WTC11 (cell line): ENCODE measurements at regions not wholly inside any gene's neighbourhood (a gene's known extent, or its start where the extent isn't known, plus 50 kb on each side); places are given as distances from the start of the nearest gene placed in this dataset.
A peak's percentile ranks its signal among the peaks of the same experiment; 100 is the strongest.

Source experiments
- ATAC-seq: fragments of 200-7000 bp; cut with Tn5 transposase; 2 replicates; pipeline ENCODE4 v1.10.0; 2021; ENCODE audit warnings: mild to moderate bottlenecking, moderate library complexity
- CTCF ChIA-PET: fragments of 300-600 bp; sonication (Branson Sonifier 250); formaldehyde crosslinking; loops from one replicate; lab custom pipeline; 2021; ENCODE audit warnings: antibody characterized with exemption; lab: Charles Lee
- POLR2A ChIA-PET: fragments of 350-600 bp; sonication (Branson Sonifier 250); formaldehyde crosslinking; loops from one replicate; lab custom pipeline; 2021; ENCODE audit warnings: antibody characterized with exemption; lab: Charles Lee
- DNase-seq: peaks from one replicate; pipeline ENCODE4 v3.0.0; 2021; ENCODE audit warnings: low spot score
- H3K27ac Mint-ChIP-seq: 2 replicates; pipeline ENCODE4 v1.8.0; 2021; ENCODE audit warnings: mixed read lengths
- H3K27me3 Mint-ChIP-seq: 2 replicates; pipeline ENCODE4 v1.8.0; 2021; ENCODE audit warnings: low read depth, mild to moderate bottlenecking, moderate library complexity, mixed read lengths
- H3K36me3 Mint-ChIP-seq: 2 replicates; pipeline ENCODE4 v1.8.0; 2021; ENCODE audit warnings: mixed read lengths
- H3K4me1 Mint-ChIP-seq: 2 replicates; pipeline ENCODE4 v1.8.0; 2022; ENCODE audit warnings: mixed read lengths
- H3K4me3 Mint-ChIP-seq: 2 replicates; pipeline ENCODE4 v1.8.0; 2021; ENCODE audit warnings: mild to moderate bottlenecking, moderate library complexity, mixed read lengths
- H3K9me3 Mint-ChIP-seq: 2 replicates; pipeline ENCODE4 v1.8.0; 2021; ENCODE audit warnings: mixed read lengths
- ATF1 ChIP-seq: sonication (generic); formaldehyde crosslinking; IDR thresholded peaks from 2 replicates; pipeline ENCODE4 v1.8.1; 2023; ENCODE audit warnings: mild to moderate bottlenecking, moderate library complexity, missing genetic modification reagents
- ATF6 ChIP-seq: sonication (generic); formaldehyde crosslinking; IDR thresholded peaks from 2 replicates; pipeline ENCODE4 v1.8.1; 2023; ENCODE audit warnings: mild to moderate bottlenecking, missing genetic modification reagents
- FOXK1 ChIP-seq: sonication (generic); formaldehyde crosslinking; IDR thresholded peaks from 2 replicates; pipeline ENCODE4 v1.8.0; 2022; ENCODE audit warnings: mild to moderate bottlenecking, moderate library complexity, missing genetic modification reagents
- GRHL2 ChIP-seq: fragments of 250-450 bp; sonication (Bioruptor Pico); IDR thresholded peaks from 2 replicates; pipeline ENCODE4 v1.8.0; 2022; ENCODE audit warnings: mild to moderate bottlenecking, moderate library complexity; ENCODE audit not compliant: insufficient replicate concordance, severe bottlenecking
- GTF2I ChIP-seq: fragments of 250-450 bp; sonication (Bioruptor Pico); conservative IDR thresholded peaks from 2 replicates; pipeline ENCODE4 v1.4.0; 2021; ENCODE audit warnings: mild to moderate bottlenecking
- HMGA2 ChIP-seq: fragments of 250-450 bp; sonication (Bioruptor Pico); IDR thresholded peaks from 2 replicates; pipeline ENCODE4 v1.4.0; 2021; ENCODE audit warnings: mild to moderate bottlenecking, moderate library complexity
- JAZF1 ChIP-seq: fragments of 250-450 bp; sonication (Bioruptor Pico); IDR thresholded peaks from 2 replicates; pipeline ENCODE4 v1.9.0; 2021; ENCODE audit warnings: moderate library complexity, mild to moderate bottlenecking, inconsistent platforms
- JUN ChIP-seq: sonication (generic); formaldehyde crosslinking; IDR thresholded peaks from 2 replicates; pipeline ENCODE4 v1.8.0; 2023; ENCODE audit warnings: mild to moderate bottlenecking, missing genetic modification reagents
- NFATC4 ChIP-seq: fragments of 250-450 bp; sonication (Bioruptor Pico); IDR thresholded peaks from 2 replicates; pipeline ENCODE4 v1.9.0; 2021; ENCODE audit warnings: mild to moderate bottlenecking
- NFYB ChIP-seq: sonication (generic); formaldehyde crosslinking; conservative IDR thresholded peaks from 2 replicates; pipeline ENCODE4 v1.8.0; 2022; ENCODE audit warnings: low read depth, missing genetic modification reagents
- TP53 ChIP-seq: sonication (generic); formaldehyde crosslinking; IDR thresholded peaks from 2 replicates; pipeline ENCODE4 v1.8.1; 2023; ENCODE audit warnings: mild to moderate bottlenecking, missing genetic modification reagents
- USF2 ChIP-seq: sonication (generic); formaldehyde crosslinking; IDR thresholded peaks from 2 replicates; pipeline ENCODE4 v1.8.1; 2023; ENCODE audit warnings: mild to moderate bottlenecking, missing genetic modification reagents, moderate library complexity
- ZBTB21 ChIP-seq: sonication (generic); formaldehyde crosslinking; IDR thresholded peaks from 2 replicates; pipeline ENCODE4 v1.8.1; 2023; ENCODE audit warnings: mild to moderate bottlenecking, missing genetic modification reagents, borderline replicate concordance
- ZNF121 ChIP-seq: sonication (generic); formaldehyde crosslinking; IDR thresholded peaks from 2 replicates; pipeline ENCODE4 v1.8.0; 2023; ENCODE audit warnings: missing genetic modification reagents
- ZNF263 ChIP-seq: sonication (generic); formaldehyde crosslinking; IDR thresholded peaks from 2 replicates; pipeline ENCODE4 v1.8.1; 2022; ENCODE audit warnings: low read depth, mild to moderate bottlenecking, moderate library complexity, missing genetic modification reagents
- TF ChIP-seq, protein P1 (sequence below): sonication (generic); formaldehyde crosslinking; IDR thresholded peaks from 2 replicates; pipeline ENCODE4 v1.8.1; 2023; ENCODE audit warnings: mild to moderate bottlenecking, missing genetic modification reagents
- TF ChIP-seq, protein P2 (sequence below): sonication (generic); formaldehyde crosslinking; IDR thresholded peaks from 2 replicates; pipeline ENCODE4 v1.8.0; 2022; ENCODE audit warnings: missing genetic modification reagents
- TF ChIP-seq, protein P3 (sequence below): sonication (generic); formaldehyde crosslinking; IDR thresholded peaks from 2 replicates; pipeline ENCODE4 v1.8.0; 2023; ENCODE audit warnings: missing genetic modification reagents
- TF ChIP-seq, protein P4 (sequence below): sonication (generic); formaldehyde crosslinking; IDR thresholded peaks from 2 replicates; pipeline ENCODE4 v1.8.1; 2022; ENCODE audit warnings: low read depth, mild to moderate bottlenecking, moderate library complexity, missing genetic modification reagents, borderline replicate concordance

- TF ChIP-seq, protein P1, sequence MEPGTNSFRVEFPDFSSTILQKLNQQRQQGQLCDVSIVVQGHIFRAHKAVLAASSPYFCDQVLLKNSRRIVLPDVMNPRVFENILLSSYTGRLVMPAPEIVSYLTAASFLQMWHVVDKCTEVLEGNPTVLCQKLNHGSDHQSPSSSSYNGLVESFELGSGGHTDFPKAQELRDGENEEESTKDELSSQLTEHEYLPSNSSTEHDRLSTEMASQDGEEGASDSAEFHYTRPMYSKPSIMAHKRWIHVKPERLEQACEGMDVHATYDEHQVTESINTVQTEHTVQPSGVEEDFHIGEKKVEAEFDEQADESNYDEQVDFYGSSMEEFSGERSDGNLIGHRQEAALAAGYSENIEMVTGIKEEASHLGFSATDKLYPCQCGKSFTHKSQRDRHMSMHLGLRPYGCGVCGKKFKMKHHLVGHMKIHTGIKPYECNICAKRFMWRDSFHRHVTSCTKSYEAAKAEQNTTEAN (CRISPR knock-in tag), result no peak
- no peak for TF ChIP-seq TP53 (CRISPR knock-in tag)
- no peak for TF ChIP-seq USF2
- no peak for TF ChIP-seq JAZF1 (CRISPR knock-in tag)
- TF ChIP-seq ZBTB21 (CRISPR knock-in tag), result no peak
- TF ChIP-seq, protein P2, sequence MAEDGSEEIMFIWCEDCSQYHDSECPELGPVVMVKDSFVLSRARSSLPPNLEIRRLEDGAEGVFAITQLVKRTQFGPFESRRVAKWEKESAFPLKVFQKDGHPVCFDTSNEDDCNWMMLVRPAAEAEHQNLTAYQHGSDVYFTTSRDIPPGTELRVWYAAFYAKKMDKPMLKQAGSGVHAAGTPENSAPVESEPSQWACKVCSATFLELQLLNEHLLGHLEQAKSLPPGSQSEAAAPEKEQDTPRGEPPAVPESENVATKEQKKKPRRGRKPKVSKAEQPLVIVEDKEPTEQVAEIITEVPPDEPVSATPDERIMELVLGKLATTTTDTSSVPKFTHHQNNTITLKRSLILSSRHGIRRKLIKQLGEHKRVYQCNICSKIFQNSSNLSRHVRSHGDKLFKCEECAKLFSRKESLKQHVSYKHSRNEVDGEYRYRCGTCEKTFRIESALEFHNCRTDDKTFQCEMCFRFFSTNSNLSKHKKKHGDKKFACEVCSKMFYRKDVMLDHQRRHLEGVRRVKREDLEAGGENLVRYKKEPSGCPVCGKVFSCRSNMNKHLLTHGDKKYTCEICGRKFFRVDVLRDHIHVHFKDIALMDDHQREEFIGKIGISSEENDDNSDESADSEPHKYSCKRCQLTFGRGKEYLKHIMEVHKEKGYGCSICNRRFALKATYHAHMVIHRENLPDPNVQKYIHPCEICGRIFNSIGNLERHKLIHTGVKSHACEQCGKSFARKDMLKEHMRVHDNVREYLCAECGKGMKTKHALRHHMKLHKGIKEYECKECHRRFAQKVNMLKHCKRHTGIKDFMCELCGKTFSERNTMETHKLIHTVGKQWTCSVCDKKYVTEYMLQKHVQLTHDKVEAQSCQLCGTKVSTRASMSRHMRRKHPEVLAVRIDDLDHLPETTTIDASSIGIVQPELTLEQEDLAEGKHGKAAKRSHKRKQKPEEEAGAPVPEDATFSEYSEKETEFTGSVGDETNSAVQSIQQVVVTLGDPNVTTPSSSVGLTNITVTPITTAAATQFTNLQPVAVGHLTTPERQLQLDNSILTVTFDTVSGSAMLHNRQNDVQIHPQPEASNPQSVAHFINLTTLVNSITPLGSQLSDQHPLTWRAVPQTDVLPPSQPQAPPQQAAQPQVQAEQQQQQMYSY, result no peak
Measured at GRCh38 chr7:41199136-41199535, 503.8 kb downstream of the INHBA start (continued).

DNA sequence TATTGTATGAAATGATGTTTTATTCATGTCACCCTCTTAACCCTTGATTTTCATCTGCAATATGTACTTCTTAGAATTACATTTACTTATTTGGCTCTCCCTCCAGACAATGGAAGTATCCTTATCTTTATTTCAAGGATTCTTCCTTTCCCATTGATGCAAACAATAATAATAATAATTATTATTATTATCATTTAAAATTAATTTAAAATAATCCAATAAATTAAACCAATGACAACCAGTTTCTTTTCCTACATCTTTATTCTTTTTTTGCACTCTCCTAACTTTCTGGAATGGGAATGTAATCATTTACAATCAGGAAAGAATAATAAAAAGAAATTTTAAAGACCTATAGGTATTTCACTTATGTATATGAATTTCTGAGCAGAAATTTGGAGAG lies 504.4 kb downstream of the INHBA start:
- no peak for ATAC-seq
- Mint-ChIP-seq H3K9me3 (0 out of 2 replicates have a peak, but pooled peaks cover 4% of the 10 kb centered on the region), H3K27me3 (no peaks in the 10 kb centered on the region), H3K4me3 (no peak overlapping the region), H3K36me3 (no peaks in the 10 kb centered on the region), H3K4me1 (peaks cover 10% of the 10 kb centered on the region), H3K27ac (no peak overlapping the region)
- POLR2A ChIA-PET, result no interaction called here
- CTCF ChIA-PET, result no interaction called here
- TF ChIP-seq ATF1 (CRISPR knock-in tag) (no peak), HMGA2 (CRISPR knock-in tag) (peak; percentile 91)
- no peak for DNase-seq

GRCh38 chr7:41197769-41198168 lies 505.1 kb downstream of the INHBA start:
- TF ChIP-seq, protein P3, sequence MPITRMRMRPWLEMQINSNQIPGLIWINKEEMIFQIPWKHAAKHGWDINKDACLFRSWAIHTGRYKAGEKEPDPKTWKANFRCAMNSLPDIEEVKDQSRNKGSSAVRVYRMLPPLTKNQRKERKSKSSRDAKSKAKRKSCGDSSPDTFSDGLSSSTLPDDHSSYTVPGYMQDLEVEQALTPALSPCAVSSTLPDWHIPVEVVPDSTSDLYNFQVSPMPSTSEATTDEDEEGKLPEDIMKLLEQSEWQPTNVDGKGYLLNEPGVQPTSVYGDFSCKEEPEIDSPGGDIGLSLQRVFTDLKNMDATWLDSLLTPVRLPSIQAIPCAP, result no peak
- TF ChIP-seq JUN (CRISPR knock-in tag) (no peak), FOXK1 (no peak), GRHL2 (no peak), HMGA2 (CRISPR knock-in tag) (no peak), ZNF263 (no peak), GTF2I (CRISPR knock-in tag) (no peak), NFYB (CRISPR knock-in tag) (no peak), NFATC4 (CRISPR knock-in tag) (no peak), ZNF121 (CRISPR knock-in tag) (no peak), ATF6 (no peak)
- TF ChIP-seq, protein P4, sequence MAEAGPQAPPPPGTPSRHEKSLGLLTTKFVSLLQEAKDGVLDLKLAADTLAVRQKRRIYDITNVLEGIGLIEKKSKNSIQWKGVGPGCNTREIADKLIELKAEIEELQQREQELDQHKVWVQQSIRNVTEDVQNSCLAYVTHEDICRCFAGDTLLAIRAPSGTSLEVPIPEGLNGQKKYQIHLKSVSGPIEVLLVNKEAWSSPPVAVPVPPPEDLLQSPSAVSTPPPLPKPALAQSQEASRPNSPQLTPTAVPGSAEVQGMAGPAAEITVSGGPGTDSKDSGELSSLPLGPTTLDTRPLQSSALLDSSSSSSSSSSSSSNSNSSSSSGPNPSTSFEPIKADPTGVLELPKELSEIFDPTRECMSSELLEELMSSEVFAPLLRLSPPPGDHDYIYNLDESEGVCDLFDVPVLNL (CRISPR knock-in tag), result no peak
- no peak overlapping the region for H3K4me3 Mint-ChIP-seq
- CTCF ChIA-PET, result no interaction called here
- ATAC-seq (no peak), DNase-seq (no peak)
- H3K27ac Mint-ChIP-seq, result no peak overlapping the region
- peaks cover 10% of the 10 kb centered on the region for H3K4me1 Mint-ChIP-seq
- no peaks in the 10 kb centered on the region for H3K27me3 Mint-ChIP-seq
- no peaks in the 10 kb centered on the region for H3K36me3 Mint-ChIP-seq
- H3K9me3 Mint-ChIP-seq, result 0 out of 2 replicates have a peak, but pooled peaks cover 4% of the 10 kb centered on the region
- POLR2A ChIA-PET, result no interaction called here
